ENCODE measurements at regions not wholly inside any gene's neighbourhood (a gene's known extent, or its start where the extent isn't known, plus 50 kb on each side); places are given as distances from the start of the nearest gene placed in this dataset.

- Histone ChIP-seq H3K27me3 (no peaks in the 10 kb centered on the region), H3K36me3 (no peaks in the 10 kb centered on the region), H2AFZ (replicated peaks) (no peak overlapping the region), H3K27ac (no peak overlapping the region), H3K9me3 (ENCODE audit: low read depth) (no peaks in the 10 kb centered on the region), H3F3A (ENCODE audit: low read depth) (no peaks in the 10 kb centered on the region), H3K4me1 (no peaks in the 10 kb centered on the region), H3K4me2 (no peak overlapping the region), H4K20me1 (ENCODE audit: low read depth) (no peaks in the 10 kb centered on the region), H3K9ac (no peak overlapping the region), H3K79me2 (ENCODE audit: low read depth) (no peaks in the 10 kb centered on the region), H3K4me3 (no peak overlapping the region)
- Mint-ChIP-seq H3K4me3 (no peak overlapping the region), H3K27ac (no peak overlapping the region), H3K4me1 (peaks cover 4% of the 10 kb centered on the region), H3K36me3 (no peaks in the 10 kb centered on the region), H3K9me3 (peaks cover 9% of the 10 kb centered on the region), H3K27me3 (ENCODE audit: insufficient read depth, low read depth) (peaks cover 3% of the 10 kb centered on the region)
- no peak for DNase-seq (ENCODE audit: low spot score)
- TF ChIP-seq EZH2 (IDR thresholded peaks at IDR 0.05) (no peak), CTCF (IDR thresholded peaks at IDR 0.05) (no peak)
These were observed 205.1 kb downstream of the SOX11 start for GRCh38 chr2:5897249-5897648.

- Histone ChIP-seq H4K20me1 (ENCODE audit: low read depth) (no peaks in the 10 kb centered on the region), H3K36me3 (no peaks in the 10 kb centered on the region), H3K27ac (no peak overlapping the region), H3K9ac (no peak overlapping the region), H3F3A (ENCODE audit: low read depth) (no peaks in the 10 kb centered on the region), H3K4me3 (no peak overlapping the region), H3K79me2 (ENCODE audit: low read depth) (no peaks in the 10 kb centered on the region), H3K4me2 (no peak overlapping the region), H3K9me3 (ENCODE audit: low read depth) (no peaks in the 10 kb centered on the region), H3K4me1 (no peaks in the 10 kb centered on the region), H3K27me3 (no peaks in the 10 kb centered on the region), H2AFZ (replicated peaks) (no peak overlapping the region)
- no peaks in the 10 kb centered on the region for H3K36me3 Mint-ChIP-seq
- peaks cover 3% of the 10 kb centered on the region for H3K27me3 Mint-ChIP-seq (ENCODE audit: insufficient read depth, low read depth)
- no peak for TF ChIP-seq EZH2 (IDR thresholded peaks at IDR 0.05)
- no peak for TF ChIP-seq EZH2phosphoT487 (IDR thresholded peaks at IDR 0.05)
- no peak for TF ChIP-seq CTCF (IDR thresholded peaks at IDR 0.05)
- H3K4me3 Mint-ChIP-seq, result no peak overlapping the region
- DNase-seq (ENCODE audit: low spot score), result no peak
- H3K9me3 Mint-ChIP-seq, result peaks cover 4% of the 10 kb centered on the region
- H3K27ac Mint-ChIP-seq, result no peak overlapping the region
- H3K4me1 Mint-ChIP-seq, result peaks cover 4% of the 10 kb centered on the region
These were observed 206.5 kb downstream of the SOX11 start for GRCh38 chr2:5898667-5899066.

GRCh38 chr2:5905661-5906060, 213.5 kb downstream of the SOX11 start:
- H2AFZ ChIP-seq (replicated peaks), result no peak overlapping the region
- H3K36me3 Mint-ChIP-seq, result no peaks in the 10 kb centered on the region
- peaks cover 5% of the 10 kb centered on the region for H3K27me3 Mint-ChIP-seq (ENCODE audit: insufficient read depth, low read depth)
- no peaks in the 10 kb centered on the region for H3K27me3 ChIP-seq
- TF ChIP-seq CTCF (IDR thresholded peaks at IDR 0.05), result no peak
- no peak for TF ChIP-seq EZH2 (IDR thresholded peaks at IDR 0.05)
- TF ChIP-seq EZH2phosphoT487 (IDR thresholded peaks at IDR 0.05), result no peak
- peaks cover 6% of the 10 kb centered on the region for H3K4me1 Mint-ChIP-seq
- no peak overlapping the region for H3K4me2 ChIP-seq
- H3K9ac ChIP-seq, result no peak overlapping the region
- H3K9me3 ChIP-seq (ENCODE audit: low read depth), result no peaks in the 10 kb centered on the region
- no peaks in the 10 kb centered on the region for H3K36me3 ChIP-seq
- H3K4me3 ChIP-seq, result no peak overlapping the region
- no peaks in the 10 kb centered on the region for H3K79me2 ChIP-seq (ENCODE audit: low read depth)
- H3F3A ChIP-seq (ENCODE audit: low read depth), result no peaks in the 10 kb centered on the region
- no peaks in the 10 kb centered on the region for H3K4me1 ChIP-seq
- no peak overlapping the region for H3K4me3 Mint-ChIP-seq
- peaks cover 2% of the 10 kb centered on the region for H3K9me3 Mint-ChIP-seq
- H3K27ac Mint-ChIP-seq, result no peak overlapping the region
- DNase-seq (ENCODE audit: low spot score), result no peak
- H3K27ac ChIP-seq, result no peak overlapping the region
- no peaks in the 10 kb centered on the region for H4K20me1 ChIP-seq (ENCODE audit: low read depth)

- H3K27me3 ChIP-seq, result no peaks in the 10 kb centered on the region
- H3K4me2 ChIP-seq, result no peak overlapping the region
- H3K27ac Mint-ChIP-seq, result no peak overlapping the region
- no peaks in the 10 kb centered on the region for H3F3A ChIP-seq (ENCODE audit: low read depth)
- no peak for DNase-seq (ENCODE audit: low spot score)
- H3K36me3 Mint-ChIP-seq, result no peaks in the 10 kb centered on the region
- H3K4me1 ChIP-seq, result no peaks in the 10 kb centered on the region
- no peak overlapping the region for H3K9ac ChIP-seq
- no peak overlapping the region for H2AFZ ChIP-seq (replicated peaks)
- no peak overlapping the region for H3K4me3 Mint-ChIP-seq
- H3K27me3 Mint-ChIP-seq (ENCODE audit: insufficient read depth, low read depth), result peaks cover 3% of the 10 kb centered on the region
- peaks cover 2% of the 10 kb centered on the region for H3K9me3 Mint-ChIP-seq
- TF ChIP-seq EZH2phosphoT487 (IDR thresholded peaks at IDR 0.05) (no peak), CTCF (IDR thresholded peaks at IDR 0.05) (no peak), EZH2 (IDR thresholded peaks at IDR 0.05) (no peak)
- peaks cover 8% of the 10 kb centered on the region for H3K4me1 Mint-ChIP-seq
- no peaks in the 10 kb centered on the region for H3K36me3 ChIP-seq
- no peaks in the 10 kb centered on the region for H3K9me3 ChIP-seq (ENCODE audit: low read depth)
- H4K20me1 ChIP-seq (ENCODE audit: low read depth), result no peaks in the 10 kb centered on the region
- H3K4me3 ChIP-seq, result no peak overlapping the region
- no peak overlapping the region for H3K27ac ChIP-seq
- no peaks in the 10 kb centered on the region for H3K79me2 ChIP-seq (ENCODE audit: low read depth)
These were observed 215.9 kb downstream of the SOX11 start for GRCh38 chr2:5908071-5908470.

All from neural progenitor cell (in vitro differentiated cells).